ENCODE measurements at regions not wholly inside any gene's neighbourhood (a gene's known extent, or its start where the extent isn't known, plus 50 kb on each side); places are given as distances from the start of the nearest gene placed in this dataset.

GRCh38 chr10:33565231-33565630, 230.8 kb upstream of the NRP1 start:
- no peaks in the 10 kb centered on the region for H3K9me3 ChIP-seq
- no peak for DNase-seq
- H3K27me3 ChIP-seq, result no peaks in the 10 kb centered on the region
- H3K27ac ChIP-seq, result no peak overlapping the region
- no peak for TF ChIP-seq POLR2A (IDR thresholded peaks at IDR 0.05)
- TF ChIP-seq POLR2AphosphoS5 (IDR thresholded peaks at IDR 0.05), result no peak
- TF ChIP-seq CTCF (IDR thresholded peaks at IDR 0.05), result no peak
- no peak for TF ChIP-seq EP300 (IDR thresholded peaks at IDR 0.05)
- no peaks in the 10 kb centered on the region for H3K36me3 ChIP-seq
- H3K4me3 ChIP-seq, result no peak overlapping the region
- H3K4me1 ChIP-seq, result peaks cover 0 to 5% (median 0%) of the 10 kb centered on the region in 4 donors
- intact Hi-C loops (cut with DNase I), result no loop called here

GRCh38 chr10:33559105-33559504, 224.6 kb upstream of the NRP1 start:
- peak; percentile 65 for DNase-seq
- TF ChIP-seq POLR2A (IDR thresholded peaks at IDR 0.05) (no peak), POLR2AphosphoS5 (IDR thresholded peaks at IDR 0.05) (peak in 3 of 4 donors; percentile 5 to 51 (median 35))
- intact Hi-C loops (cut with DNase I), result no loop called here
- Histone ChIP-seq H3K4me1 (peaks cover 0 to 9% (median 8%) of the 10 kb centered on the region in 4 donors), H3K4me3 (no peak overlapping the region), H3K36me3 (no peaks in the 10 kb centered on the region), H3K27me3 (no peaks in the 10 kb centered on the region), H3K27ac (no peak overlapping the region), H3K9me3 (no peaks in the 10 kb centered on the region)
- WGBS, 2 donors, result 72 to 76% methylated on average over 4 of the region's 4 CpGs

- Histone ChIP-seq H3K4me3 (no peak overlapping the region), H3K9me3 (no peaks in the 10 kb centered on the region), H3K27ac (no peak overlapping the region), H3K27me3 (no peaks in the 10 kb centered on the region), H3K4me1 (peaks cover 0 to 9% (median 8%) of the 10 kb centered on the region in 4 donors), H3K36me3 (no peaks in the 10 kb centered on the region)
- TF ChIP-seq EP300 (IDR thresholded peaks at IDR 0.05) (no peak), POLR2A (IDR thresholded peaks at IDR 0.05) (no peak), CTCF (IDR thresholded peaks at IDR 0.05) (no peak), POLR2AphosphoS5 (IDR thresholded peaks at IDR 0.05) (no peak)
- DNase-seq, result no peak
- WGBS, 2 donors, result 75 to 80% methylated on average over 1 of the region's 1 CpG
- intact Hi-C loops (cut with DNase I), result no loop called here
Measured at GRCh38 chr10:33557313-33557712, 222.8 kb upstream of the NRP1 start.

- H3K36me3 ChIP-seq, result no peaks in the 10 kb centered on the region
- H3K4me1 ChIP-seq, result peaks cover 0 to 9% (median 8%) of the 10 kb centered on the region in 4 donors
- WGBS, 2 donors, result 70 to 83% methylated on average over 11 of the region's 11 CpGs
- TF ChIP-seq EP300 (IDR thresholded peaks at IDR 0.05) (no peak), CTCF (IDR thresholded peaks at IDR 0.05) (no peak), POLR2A (IDR thresholded peaks at IDR 0.05) (no peak), POLR2AphosphoS5 (IDR thresholded peaks at IDR 0.05) (no peak)
- H3K4me3 ChIP-seq, result no peak overlapping the region
- no peak overlapping the region for H3K27ac ChIP-seq
- no peak for DNase-seq
- no peaks in the 10 kb centered on the region for H3K27me3 ChIP-seq
- H3K9me3 ChIP-seq, result no peaks in the 10 kb centered on the region
- intact Hi-C loops (cut with DNase I), result no loop called here
Measured at GRCh38 chr10:33556620-33557019, 222.2 kb upstream of the NRP1 start.

- H3K27me3 ChIP-seq, result no peaks in the 10 kb centered on the region
- TF ChIP-seq POLR2AphosphoS5 (IDR thresholded peaks at IDR 0.05) (no peak), EP300 (IDR thresholded peaks at IDR 0.05) (no peak), POLR2A (IDR thresholded peaks at IDR 0.05) (no peak), CTCF (IDR thresholded peaks at IDR 0.05) (no peak)
- DNase-seq, result no peak
- H3K4me3 ChIP-seq, result no peak overlapping the region
- H3K9me3 ChIP-seq, result no peaks in the 10 kb centered on the region
- H3K27ac ChIP-seq, result no peak overlapping the region
- H3K4me1 ChIP-seq, result peaks cover 0 to 9% (median 8%) of the 10 kb centered on the region in 4 donors
- H3K36me3 ChIP-seq, result no peaks in the 10 kb centered on the region
- intact Hi-C loops (cut with DNase I), result no loop called here
- 90 to 95% methylated on average over 1 of the region's 1 CpG for WGBS, 2 donors
Measured at GRCh38 chr10:33556103-33556502, 221.6 kb upstream of the NRP1 start.

Data from sigmoid colon (tissue), 6 donors.